IMR-90 (cell line): ENCODE measurements at regions not wholly inside any gene's neighbourhood (a gene's known extent, or its start where the extent isn't known, plus 50 kb on each side); places are given as distances from the start of the nearest gene placed in this dataset.

Source experiments
- ATAC-seq: fragments of 200-7000 bp; cut with Tn5 transposase; 2 replicates; pipeline ENCODE4 v1.9.1; 2020; ENCODE audit warnings: low read depth, mild to moderate bottlenecking, moderate library complexity
- BruUV-seq: library from RNA; stranded (reverse); fragments of 400-500 nt; replicated peaks from 2 replicates; lab custom pipeline; 2021; lab: Mats Ljungman, UMichigan
- CTCF ChIA-PET: fragments of 300-600 bp; formaldehyde crosslinking; extraction: SDS; loops from one replicate; lab custom pipeline; 2021; ENCODE audit warnings: antibody characterized with exemption; lab: Yijun Ruan, JAX
- POLR2A ChIA-PET: fragments of 300-600 bp; sonication (Branson Sonifier 250); formaldehyde crosslinking; loops from one replicate; lab custom pipeline; 2022; ENCODE audit warnings: antibody characterized with exemption; ENCODE audit not compliant: unreplicated experiment; lab: Charles Lee
- DNase-seq: peaks from one replicate; pipeline ENCODE4 v3.0.0; 2013
- H2AFZ ChIP-seq: replicated peaks from 2 replicates; pipeline ENCODE3; 2013; ENCODE audit warnings: low read length, mild to moderate bottlenecking; ENCODE audit not compliant: poor library complexity
- H2AK5ac ChIP-seq: 2 replicates; pipeline ENCODE4 v1.6.1; 2013; ENCODE audit warnings: low read depth, low read length, inconsistent platforms
- H2AK9ac ChIP-seq: replicated peaks from 2 replicates; pipeline ENCODE3; 2013; ENCODE audit warnings: mild to moderate bottlenecking, low read depth, low read length, moderate library complexity; ENCODE audit not compliant: poor library complexity
- H2BK120ac ChIP-seq: 2 replicates; pipeline ENCODE4 v1.6.1; 2013; ENCODE audit warnings: low read depth, low read length, inconsistent platforms
- H2BK15ac ChIP-seq: 3 replicates; pipeline ENCODE4 v1.6.1; 2013; ENCODE audit warnings: low read depth, low read length, inconsistent platforms
- H2BK20ac ChIP-seq: 2 replicates; pipeline ENCODE4 v1.6.1; 2013; ENCODE audit warnings: low read depth, mild to moderate bottlenecking, inconsistent platforms, low read length, moderate library complexity
- H2BK5ac ChIP-seq: 2 replicates; pipeline ENCODE4 v1.6.1; 2013; ENCODE audit warnings: mild to moderate bottlenecking, low read depth, low read length, inconsistent platforms; ENCODE audit not compliant: poor library complexity, severe bottlenecking
- H3K14ac ChIP-seq: replicated peaks from 2 replicates; pipeline ENCODE4 v1.6.1; 2013; ENCODE audit warnings: low read depth, low read length, inconsistent platforms
- H3K18ac ChIP-seq: 2 replicates; pipeline ENCODE4 v1.6.1; 2013; ENCODE audit warnings: low read depth, low read length, control low read depth
- H3K23ac ChIP-seq: 2 replicates; pipeline ENCODE4 v1.6.1; 2013; ENCODE audit warnings: low read depth, low read length, inconsistent platforms
- H3K27ac ChIP-seq: 2 replicates; pipeline ENCODE4 v1.5.1; 2013; ENCODE audit warnings: mild to moderate bottlenecking, control low read depth, low read length; ENCODE audit not compliant: insufficient read depth
- H3K27me3 ChIP-seq: 2 replicates; pipeline ENCODE4 v1.6.1; 2013; ENCODE audit warnings: low read length; ENCODE audit not compliant: control insufficient read depth, insufficient read depth
- H3K36me3 ChIP-seq: 2 replicates; pipeline ENCODE4 v1.6.1; 2013; ENCODE audit warnings: low read length, mixed read lengths; ENCODE audit not compliant: control insufficient read depth, insufficient read depth
- H3K4ac ChIP-seq: 2 replicates; pipeline ENCODE4 v1.6.1; 2013; ENCODE audit warnings: low read depth, low read length, inconsistent platforms
- H3K4me1 ChIP-seq: 2 replicates; pipeline ENCODE4 v1.6.1; 2013; ENCODE audit warnings: low read length, mixed read lengths; ENCODE audit not compliant: control insufficient read depth, insufficient read depth
- H3K4me2 ChIP-seq: 2 replicates; pipeline ENCODE4 v1.6.1; 2013; ENCODE audit warnings: low read depth, mild to moderate bottlenecking, control low read depth, low read length, moderate library complexity
- H3K4me3 ChIP-seq: 2 replicates; pipeline ENCODE4 v1.5.1; 2013; ENCODE audit warnings: low read depth, mild to moderate bottlenecking, control low read depth, low read length, moderate library complexity; ENCODE audit not compliant: insufficient read depth
- H3K56ac ChIP-seq: 2 replicates; pipeline ENCODE4 v1.6.1; 2013; ENCODE audit warnings: low read length, inconsistent platforms; ENCODE audit not compliant: insufficient read depth; ENCODE audit errors: extremely low read depth
- H3K79me1 ChIP-seq, 2 experiments: 2 replicates each; pipeline ENCODE4 v1.6.1; 2013; ENCODE audit warnings: low read length in 2 of 2, inconsistent platforms in 1 of 2, low read depth in 1 of 2
- H3K9ac ChIP-seq: 2 replicates; pipeline ENCODE4 v1.6.1; 2013; ENCODE audit warnings: low read depth, low read length, control low read depth
- H3K9me1 ChIP-seq: 2 replicates; pipeline ENCODE4 v1.6.1; 2013; ENCODE audit warnings: low read length, inconsistent platforms; ENCODE audit not compliant: insufficient read depth
- H3K9me3 ChIP-seq: 2 replicates; pipeline ENCODE4 v1.6.1; 2013; ENCODE audit warnings: low read length; ENCODE audit not compliant: control insufficient read depth, insufficient read depth
- H4K20me1 ChIP-seq: 2 replicates; pipeline ENCODE4 v1.6.1; 2013; ENCODE audit warnings: low read length, inconsistent platforms; ENCODE audit not compliant: insufficient read depth
- H4K5ac ChIP-seq: 2 replicates; pipeline ENCODE4 v1.6.1; 2013; ENCODE audit warnings: mild to moderate bottlenecking, low read depth, low read length, control low read depth
- H4K8ac ChIP-seq, 2 experiments: 2 replicates each; pipeline ENCODE4 v1.6.1; 2013; ENCODE audit warnings: low read depth in 2 of 2, low read length in 2 of 2, control low read depth in 1 of 2, inconsistent platforms in 1 of 2
- H4K91ac ChIP-seq: 2 replicates; pipeline ENCODE4 v1.6.1; 2013; ENCODE audit warnings: low read depth, low read length, inconsistent platforms; ENCODE audit not compliant: insufficient read depth
- CHD1 ChIP-seq: IDR thresholded peaks from 2 replicates; pipeline ENCODE4 v1.6.1; 2012; ENCODE audit warnings: low read depth, low read length, improper control_type of control experiment
- CTCF ChIP-seq: conservative IDR thresholded peaks from 2 replicates; pipeline ENCODE4 v1.5.1; 2012; ENCODE audit warnings: mild to moderate bottlenecking, low read depth, low read length, improper control_type of control experiment
- FOS ChIP-seq: fragments of 150-350 bp; IDR thresholded peaks from 2 replicates; pipeline ENCODE4 v1.6.1; 2016; ENCODE audit warnings: low read depth, low read length
- MAFK ChIP-seq: IDR thresholded peaks from 2 replicates; pipeline ENCODE4 v1.6.1; 2012; ENCODE audit warnings: low read depth, low read length, improper control_type of control experiment
- MAZ ChIP-seq: IDR thresholded peaks from 2 replicates; pipeline ENCODE4 v1.6.1; 2012; ENCODE audit warnings: low read depth, mild to moderate bottlenecking, low read length, improper control_type of control experiment, moderate library complexity, borderline replicate concordance
- MXI1 ChIP-seq: IDR thresholded peaks from 2 replicates; pipeline ENCODE4 v1.6.1; 2012; ENCODE audit warnings: low read depth, mild to moderate bottlenecking, low read length, moderate library complexity, borderline replicate concordance
- NFE2L2 ChIP-seq: fragments of 150-350 bp; IDR thresholded peaks from 2 replicates; pipeline ENCODE4 v1.6.1; 2016; ENCODE audit warnings: low read depth, mild to moderate bottlenecking, low read length
- POLR2A ChIP-seq: IDR thresholded peaks from 2 replicates; pipeline ENCODE4 v1.6.1; 2012; ENCODE audit warnings: mild to moderate bottlenecking, low read depth, low read length
- RFX5 ChIP-seq: IDR thresholded peaks from 2 replicates; pipeline ENCODE4 v1.8.0; 2012; ENCODE audit warnings: low read depth, mild to moderate bottlenecking, low read length, moderate library complexity
- SMC3 ChIP-seq: fragments of 150-350 bp; IDR thresholded peaks from 2 replicates; pipeline ENCODE4 v1.6.1; 2016; ENCODE audit warnings: low read depth, mild to moderate bottlenecking, antibody characterized with exemption, low read length, moderate library complexity
- USF2 ChIP-seq: fragments of 150-350 bp; IDR thresholded peaks from 2 replicates; pipeline ENCODE4 v1.6.1; 2017; ENCODE audit warnings: mild to moderate bottlenecking, antibody characterized with exemption, low read length, low read depth
- WGBS, 2 experiments: methylation state at CpG; one replicate each; pipeline versions ENCODE4 v1.1.5 to v1.1.7; 2013; ENCODE audit warnings: missing lambda C conversion rate in 2 of 2; ENCODE audit not compliant: insufficient read length in 1 of 2; ENCODE audit errors: extremely low coverage in 2 of 2; 5-methylcytosine and 5-hydroxymethylcytosine counted together
- dilution Hi-C: fragments of 300-500 bp; cut with HindIII; formaldehyde crosslinking; loops from one replicate; pipeline ENCODE4 v1.14.3; 2018; ENCODE audit warnings: low sequenced_read_pairs; ENCODE audit not compliant: unreplicated experiment
- in situ Hi-C: fragments of 300-500 bp; cut with MboI; formaldehyde crosslinking; loops from 3 replicates; pipeline ENCODE4 v1.14.3; 2019; ENCODE audit warnings: low sequenced_read_pairs, inconsistent platforms, mixed read lengths
- intact Hi-C: fragments of 100-400 bp; cut with micrococcal nuclease; formaldehyde crosslinking; loops from 2 replicates; pipeline ENCODE4 v1.10.0; 2022
- TF ChIP-seq, protein P1 (sequence below): fragments of 150-350 bp; IDR thresholded peaks from 2 replicates; pipeline ENCODE4 v1.6.1; 2016; ENCODE audit warnings: low read depth, mild to moderate bottlenecking, low read length, moderate library complexity, borderline replicate concordance

GRCh38 chr15:38796589-38796988 is 232.0 kb upstream of the RASGRP1 start:
- Histone ChIP-seq H4K5ac (no peak overlapping the region), H4K8ac (no peak overlapping the region), H3K4me1 (peaks cover 3% of the 10 kb centered on the region), H3K4me3 (no peak overlapping the region), H2AFZ (no peak overlapping the region), H2BK20ac (no peak overlapping the region), H2AK9ac (no peak overlapping the region), H3K56ac (no peak overlapping the region), H3K4ac (no peak overlapping the region), H3K27me3 (0 out of 2 replicates have a peak, but pooled peaks cover 2% of the 10 kb centered on the region), H3K9me3 (no peaks in the 10 kb centered on the region), H3K14ac (no peak overlapping the region), H2BK5ac (no peak overlapping the region), H3K79me1 (no peaks in the 10 kb centered on the region), H3K9ac (no peak overlapping the region), H3K9me1 (no peaks in the 10 kb centered on the region), H2BK15ac (no peak overlapping the region), H2BK120ac (no peak overlapping the region), H2AK5ac (no peak overlapping the region), H3K23ac (no peak overlapping the region), H3K4me2 (no peak overlapping the region), H4K91ac (no peak overlapping the region), H4K20me1 (no peaks in the 10 kb centered on the region), H3K27ac (no peak overlapping the region), H3K36me3 (no peaks in the 10 kb centered on the region), H3K18ac (no peak overlapping the region)
- TF ChIP-seq SMC3 (no peak), NFE2L2 (no peak), POLR2A (no peak), CHD1 (no peak), RFX5 (no peak), CTCF (no peak), FOS (no peak), MXI1 (no peak), MAFK (no peak), USF2 (no peak), MAZ (no peak)
- TF ChIP-seq, protein P1, sequence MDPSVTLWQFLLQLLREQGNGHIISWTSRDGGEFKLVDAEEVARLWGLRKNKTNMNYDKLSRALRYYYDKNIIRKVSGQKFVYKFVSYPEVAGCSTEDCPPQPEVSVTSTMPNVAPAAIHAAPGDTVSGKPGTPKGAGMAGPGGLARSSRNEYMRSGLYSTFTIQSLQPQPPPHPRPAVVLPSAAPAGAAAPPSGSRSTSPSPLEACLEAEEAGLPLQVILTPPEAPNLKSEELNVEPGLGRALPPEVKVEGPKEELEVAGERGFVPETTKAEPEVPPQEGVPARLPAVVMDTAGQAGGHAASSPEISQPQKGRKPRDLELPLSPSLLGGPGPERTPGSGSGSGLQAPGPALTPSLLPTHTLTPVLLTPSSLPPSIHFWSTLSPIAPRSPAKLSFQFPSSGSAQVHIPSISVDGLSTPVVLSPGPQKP = no peak
- dilution Hi-C loops (no loop called here), intact Hi-C loops (no loop called here), in situ Hi-C loops (no loop called here)
- no TSS peak for BruUV-seq
- no peak for DNase-seq
- POLR2A ChIA-PET = no interaction called here
- no CpG with 5 or more reads among the region's 3 CpGs for WGBS, 2 experiments
- no peak for ATAC-seq
- CTCF ChIA-PET = interaction anchor here (1.0 kb wide), 1 partner anchor 18 kb away, joined by 3 read pairs; no protein-coding TSS in a partner anchor
